DND-41 (cell line): ENCODE measurements at regions not wholly inside any gene's neighbourhood (a gene's known extent, or its start where the extent isn't known, plus 50 kb on each side); places are given as distances from the start of the nearest gene placed in this dataset.

ENCODE experiments used
- EZH2 ChIP-seq: IDR thresholded peaks from 3 replicates; pipeline ENCODE4 v1.6.1; 2012; ENCODE audit warnings: borderline replicate concordance, low read depth, mild to moderate bottlenecking, moderate library complexity, low read length, inconsistent platforms; ENCODE audit not compliant: severe bottlenecking
- TF ChIP-seq, protein P1 (sequence below): IDR thresholded peaks from 2 replicates; pipeline ENCODE4 v1.5.1; 2012; ENCODE audit warnings: borderline replicate concordance, low read length, moderate library complexity, mild to moderate bottlenecking; ENCODE audit not compliant: poor library complexity, severe bottlenecking; ENCODE audit errors: extremely low read depth

DNA sequence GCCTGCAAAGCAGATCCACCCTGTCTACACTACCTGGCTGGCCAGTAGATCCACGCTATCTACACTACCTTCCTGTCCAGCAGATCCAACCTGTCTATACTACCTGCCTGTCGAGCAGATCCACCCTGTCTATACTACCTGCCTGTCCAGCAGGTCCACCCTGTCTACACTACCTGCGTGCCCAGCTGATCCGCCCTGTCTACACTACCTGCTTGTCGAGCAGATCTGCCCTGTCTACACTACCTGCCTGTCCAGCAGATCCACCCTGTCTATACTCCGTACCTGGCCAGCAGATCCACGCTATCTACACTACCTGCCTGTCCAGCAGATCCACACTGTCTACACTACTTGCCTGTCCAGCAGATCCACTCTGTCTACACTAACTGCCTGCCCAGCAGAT lies 102.8 kb upstream of the SAMD11 start:
- TF ChIP-seq, protein P1, sequence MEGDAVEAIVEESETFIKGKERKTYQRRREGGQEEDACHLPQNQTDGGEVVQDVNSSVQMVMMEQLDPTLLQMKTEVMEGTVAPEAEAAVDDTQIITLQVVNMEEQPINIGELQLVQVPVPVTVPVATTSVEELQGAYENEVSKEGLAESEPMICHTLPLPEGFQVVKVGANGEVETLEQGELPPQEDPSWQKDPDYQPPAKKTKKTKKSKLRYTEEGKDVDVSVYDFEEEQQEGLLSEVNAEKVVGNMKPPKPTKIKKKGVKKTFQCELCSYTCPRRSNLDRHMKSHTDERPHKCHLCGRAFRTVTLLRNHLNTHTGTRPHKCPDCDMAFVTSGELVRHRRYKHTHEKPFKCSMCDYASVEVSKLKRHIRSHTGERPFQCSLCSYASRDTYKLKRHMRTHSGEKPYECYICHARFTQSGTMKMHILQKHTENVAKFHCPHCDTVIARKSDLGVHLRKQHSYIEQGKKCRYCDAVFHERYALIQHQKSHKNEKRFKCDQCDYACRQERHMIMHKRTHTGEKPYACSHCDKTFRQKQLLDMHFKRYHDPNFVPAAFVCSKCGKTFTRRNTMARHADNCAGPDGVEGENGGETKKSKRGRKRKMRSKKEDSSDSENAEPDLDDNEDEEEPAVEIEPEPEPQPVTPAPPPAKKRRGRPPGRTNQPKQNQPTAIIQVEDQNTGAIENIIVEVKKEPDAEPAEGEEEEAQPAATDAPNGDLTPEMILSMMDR, result no peak
- TF ChIP-seq EZH2, result no peak
